ENCODE measurements at regions not wholly inside any gene's neighbourhood (a gene's known extent, or its start where the extent isn't known, plus 50 kb on each side); places are given as distances from the start of the nearest gene placed in this dataset.
"Not testable (repeated sequence)": the region's sequence is repeated elsewhere in the genome, so short reads cannot be mapped to it uniquely, and the experiment has no call there.

DNA sequence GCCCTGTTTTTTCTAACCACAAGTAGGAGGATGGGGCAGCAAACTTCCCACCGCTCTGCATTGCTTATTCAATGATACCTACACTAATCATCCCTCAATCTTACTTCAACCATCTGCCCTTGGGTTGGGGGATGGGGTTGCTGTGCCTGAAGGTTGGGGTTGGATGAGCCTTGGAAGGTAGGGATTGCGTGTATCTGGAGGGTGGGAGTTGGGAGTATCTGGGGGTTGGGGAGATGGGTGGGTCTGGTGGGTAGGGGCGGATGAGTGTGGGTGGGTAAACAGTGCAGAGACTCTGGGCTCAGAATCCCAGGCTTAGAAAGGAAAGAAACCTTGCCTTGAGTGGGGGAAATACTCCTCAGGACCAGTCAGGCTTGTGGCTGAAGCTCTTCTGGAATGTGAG, 467.4 kb downstream of the DIRAS2 start:
- no peaks in the 10 kb centered on the region for H3K36me3 Mint-ChIP-seq
- H3K4me1 Mint-ChIP-seq, result no peaks in the 10 kb centered on the region
- no peak overlapping the region for H3K4me3 Mint-ChIP-seq

DNA sequence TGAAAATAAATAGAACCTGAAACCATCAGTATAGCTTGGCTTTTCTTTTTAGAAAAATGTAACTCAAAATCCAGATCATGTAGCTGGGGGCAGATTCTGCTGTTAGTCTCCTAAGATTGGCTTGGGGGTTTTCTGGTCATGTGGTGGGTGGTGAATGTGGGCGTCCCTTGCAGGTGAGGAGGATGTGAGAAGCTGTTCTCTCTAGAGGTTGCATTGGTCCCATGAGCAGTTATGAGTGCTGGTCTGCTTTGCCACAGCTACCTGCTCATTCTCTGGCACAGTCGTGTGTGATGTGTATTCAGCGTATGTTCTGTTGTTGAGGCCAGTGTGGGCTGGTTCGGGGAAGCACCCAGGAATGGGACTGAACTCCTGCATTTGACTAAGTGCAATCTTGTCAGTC, 466.8 kb downstream of the DIRAS2 start:
- no peak for DNase-seq
- Mint-ChIP-seq H3K4me1 (no peaks in the 10 kb centered on the region), H3K36me3 (no peaks in the 10 kb centered on the region), H3K27ac (no peak overlapping the region), H3K9me3 (peaks cover 0 to 1% (median 0%) of the 10 kb centered on the region in 6 donors), H3K27me3 (ENCODE audit: low read depth in 3 of 3) (peaks cover 2 to 5% (median 5%) of the 10 kb centered on the region in 3 donors), H3K4me3 (no peak overlapping the region)

More for the DNA sequence above, 467.4 kb downstream of the DIRAS2 start:
- Mint-ChIP-seq H3K9me3 (peaks cover 0 to 3% (median 0%) of the 10 kb centered on the region in 6 donors), H3K27me3 (ENCODE audit: low read depth in 3 of 3) (peaks cover under 1 to 5% (median 5%) of the 10 kb centered on the region in 3 donors), H3K27ac (no peak overlapping the region)
- DNase-seq, result no peak

DNA sequence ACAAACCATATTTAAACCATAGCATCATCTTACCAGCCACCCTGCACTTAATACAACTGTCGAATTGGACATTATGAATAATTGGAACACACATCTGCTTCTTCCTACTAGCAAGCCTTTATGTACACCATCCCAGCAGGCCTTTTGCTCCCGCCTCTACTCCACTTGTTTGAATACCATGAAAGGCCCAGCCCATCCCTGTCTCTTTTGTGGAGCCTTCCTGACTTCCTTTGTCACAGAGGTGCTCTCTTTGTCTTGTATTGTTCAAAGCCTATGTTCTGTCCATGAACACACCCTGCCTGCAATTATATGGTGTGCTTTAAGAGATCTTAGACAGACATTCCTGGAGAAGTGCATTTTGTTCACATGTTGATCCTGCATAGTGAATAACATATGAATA, 465.7 kb downstream of the DIRAS2 start:
- no peak overlapping the region for H3K27ac Mint-ChIP-seq

DNA sequence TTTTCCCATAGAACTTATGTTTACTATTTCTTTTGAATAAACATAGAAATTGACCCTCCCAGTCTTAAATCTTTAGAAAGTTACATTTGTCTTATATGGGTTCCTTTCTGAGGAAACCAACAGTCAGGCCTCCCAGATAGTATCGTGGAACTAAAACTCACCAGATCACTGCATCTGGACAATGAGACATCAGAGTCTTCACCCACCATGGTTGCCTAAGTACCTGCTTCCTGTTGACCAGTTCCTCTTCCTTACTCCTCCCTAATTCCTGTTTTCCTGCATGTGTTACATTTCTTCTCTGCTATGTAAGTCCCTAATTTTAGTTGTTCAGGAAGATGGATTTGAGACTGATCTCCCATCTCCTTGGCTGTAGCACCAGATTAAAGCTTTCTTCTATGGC, 462.2 kb downstream of the DIRAS2 start:
- H3K4me1 Mint-ChIP-seq, result no peaks in the 10 kb centered on the region
- no peak overlapping the region for H3K4me3 Mint-ChIP-seq
- H3K27me3 Mint-ChIP-seq (ENCODE audit: low read depth in 3 of 3), result peaks cover 2 to 6% (median 5%) of the 10 kb centered on the region in 3 donors
- H3K9me3 Mint-ChIP-seq, result no peaks in the 10 kb centered on the region
- DNase-seq, result no peak
- no peaks in the 10 kb centered on the region for H3K36me3 Mint-ChIP-seq
- H3K27ac Mint-ChIP-seq, result no peak overlapping the region

More for the DNA sequence above, 465.7 kb downstream of the DIRAS2 start:
- Mint-ChIP-seq H3K9me3 (no peaks in the 10 kb centered on the region), H3K4me3 (no peak overlapping the region), H3K27me3 (ENCODE audit: low read depth in 3 of 3) (peaks cover 2 to 5% (median 3%) of the 10 kb centered on the region in 3 donors), H3K4me1 (no peaks in the 10 kb centered on the region), H3K36me3 (no peaks in the 10 kb centered on the region)
- DNase-seq, result no peak

DNA sequence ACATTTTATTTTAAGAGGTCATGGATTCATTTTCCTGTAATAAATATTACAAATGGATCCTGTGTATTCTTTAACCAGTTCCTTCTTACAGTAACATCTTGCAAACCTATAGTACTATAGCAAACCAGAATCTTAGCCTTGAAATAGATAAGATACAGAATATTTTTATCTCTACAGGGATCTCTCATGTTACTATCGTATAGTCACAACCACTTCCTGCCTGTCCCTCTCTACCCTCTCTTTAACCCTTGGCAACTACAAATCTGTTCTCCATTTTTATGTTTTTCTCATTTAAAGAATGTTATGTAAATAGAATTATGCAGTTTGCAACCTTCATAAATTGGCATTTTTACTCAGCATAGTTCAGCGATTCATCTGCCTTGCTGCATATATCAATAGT, 454.0 kb downstream of the DIRAS2 start:
- Mint-ChIP-seq H3K9me3 (peaks cover 0 to 2% (median 0%) of the 10 kb centered on the region in 6 donors), H3K4me3 (no peak overlapping the region), H3K27ac (no peak overlapping the region), H3K36me3 (no peaks in the 10 kb centered on the region), H3K4me1 (peaks cover 0 to 7% of the 10 kb centered on the region in 2 donors), H3K27me3 (ENCODE audit: low read depth in 3 of 3) (no peaks in the 10 kb centered on the region)
- no peak for DNase-seq

DNA sequence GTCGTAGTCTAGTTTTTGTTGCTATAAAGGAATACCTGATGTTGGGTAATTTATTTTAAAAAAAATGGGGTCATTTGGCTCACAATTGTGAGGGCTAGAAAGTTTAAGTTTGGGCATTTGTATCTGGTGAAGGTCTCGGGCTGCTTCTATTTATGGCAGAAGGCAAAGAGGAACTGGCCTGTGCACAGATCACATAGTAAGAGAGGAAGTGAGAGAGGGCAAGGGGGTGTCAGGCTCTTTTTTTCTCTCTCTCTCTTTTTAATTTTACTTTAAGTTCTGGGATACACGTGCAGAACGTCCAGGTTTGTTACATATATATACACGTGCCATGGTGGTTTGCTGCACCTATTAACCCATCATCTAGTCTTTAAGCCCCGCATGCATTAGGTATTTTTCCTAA, 453.3 kb downstream of the DIRAS2 start:
- no peak for DNase-seq
- Mint-ChIP-seq H3K4me1 (peaks cover 0 to 7% of the 10 kb centered on the region in 2 donors), H3K27me3 (ENCODE audit: low read depth in 3 of 3) (peaks cover 0 to 2% (median 0%) of the 10 kb centered on the region in 3 donors), H3K4me3 (no peak overlapping the region), H3K36me3 (no peaks in the 10 kb centered on the region), H3K9me3 (peaks cover 0 to 2% (median 0%) of the 10 kb centered on the region in 6 donors), H3K27ac (no peak overlapping the region)

DNA sequence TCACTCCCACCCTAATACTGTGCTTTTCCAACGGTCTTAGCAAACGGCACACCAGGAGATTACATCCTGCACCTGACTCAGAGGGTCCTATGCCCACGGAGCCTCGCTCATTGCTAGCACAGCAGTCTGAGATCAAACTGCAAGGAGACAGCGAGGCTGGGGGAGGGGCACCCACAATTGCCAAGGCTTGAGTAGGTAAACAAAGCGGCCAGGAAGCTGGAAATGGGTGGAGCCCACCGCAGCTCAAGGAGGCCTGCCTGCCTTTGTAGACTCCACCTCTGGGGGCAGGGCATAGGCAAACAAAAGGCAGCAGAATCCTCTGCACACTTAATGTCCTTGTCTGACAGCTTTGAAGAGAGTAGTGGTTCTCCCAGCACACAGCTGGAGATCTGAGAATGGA, 450.2 kb downstream of the DIRAS2 start:
- not testable (repeated sequence) for DNase-seq; H3K27ac Mint-ChIP-seq; H3K27me3 Mint-ChIP-seq (ENCODE audit: low read depth in 3 of 3); H3K9me3 Mint-ChIP-seq; H3K4me1 Mint-ChIP-seq; H3K4me3 Mint-ChIP-seq; H3K36me3 Mint-ChIP-seq

DNA sequence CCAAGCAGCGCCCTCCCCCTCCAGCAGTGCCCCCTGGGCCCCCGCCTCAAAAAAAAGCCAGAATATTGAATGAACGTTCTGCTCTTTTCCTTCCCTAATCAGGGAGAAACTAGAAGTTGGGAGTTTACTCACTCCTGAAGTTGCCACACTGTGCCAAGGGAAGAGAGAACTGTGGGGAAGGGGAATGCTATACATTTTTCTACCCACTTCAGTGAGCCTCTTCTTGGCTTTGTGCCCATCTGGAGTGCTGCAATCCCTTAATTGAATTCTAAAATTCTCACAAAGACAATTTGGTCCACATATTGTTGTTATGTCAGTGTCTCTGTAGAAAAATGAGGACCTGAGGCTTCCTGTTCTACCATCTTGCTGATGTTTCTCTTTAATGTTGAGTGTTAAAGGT, 443.7 kb downstream of the DIRAS2 start:
- no peak overlapping the region for H3K27ac Mint-ChIP-seq
- H3K9me3 Mint-ChIP-seq, result peaks cover 0 to 6% (median 5%) of the 10 kb centered on the region in 6 donors
- peaks cover 3 to 7% (median 4%) of the 10 kb centered on the region in 3 donors for H3K27me3 Mint-ChIP-seq (ENCODE audit: low read depth in 3 of 3)
- DNase-seq, result no peak
- no peak overlapping the region for H3K4me3 Mint-ChIP-seq
- H3K4me1 Mint-ChIP-seq, result no peaks in the 10 kb centered on the region
- H3K36me3 Mint-ChIP-seq, result no peaks in the 10 kb centered on the region

DNA sequence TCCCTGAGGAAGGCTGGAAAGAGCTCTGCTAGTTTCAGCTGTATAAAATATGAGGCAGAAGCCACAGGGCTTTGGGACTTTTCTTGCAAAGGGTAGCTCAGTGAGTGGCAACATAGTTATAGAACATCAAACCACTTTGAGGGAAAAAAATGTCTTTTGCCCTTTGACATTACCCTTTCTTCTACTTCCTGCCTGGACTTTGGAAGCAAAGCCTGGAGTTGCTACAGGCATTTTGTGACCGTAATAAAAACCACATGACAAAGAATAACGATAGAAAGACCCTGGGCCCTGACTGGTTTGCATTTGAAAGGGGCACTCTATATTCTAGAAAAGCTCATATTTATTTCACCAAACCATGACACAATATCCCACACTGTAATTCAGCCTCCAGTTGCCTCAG, 440.9 kb downstream of the DIRAS2 start:
- no peaks in the 10 kb centered on the region for H3K4me1 Mint-ChIP-seq
- no peaks in the 10 kb centered on the region for H3K36me3 Mint-ChIP-seq
- peaks cover 3 to 10% (median 5%) of the 10 kb centered on the region in 3 donors for H3K27me3 Mint-ChIP-seq (ENCODE audit: low read depth in 3 of 3)
- H3K9me3 Mint-ChIP-seq, result peaks cover 0 to 6% (median 5%) of the 10 kb centered on the region in 6 donors
- no peak overlapping the region for H3K4me3 Mint-ChIP-seq
- no peak for DNase-seq
- H3K27ac Mint-ChIP-seq, result no peak overlapping the region

DNA sequence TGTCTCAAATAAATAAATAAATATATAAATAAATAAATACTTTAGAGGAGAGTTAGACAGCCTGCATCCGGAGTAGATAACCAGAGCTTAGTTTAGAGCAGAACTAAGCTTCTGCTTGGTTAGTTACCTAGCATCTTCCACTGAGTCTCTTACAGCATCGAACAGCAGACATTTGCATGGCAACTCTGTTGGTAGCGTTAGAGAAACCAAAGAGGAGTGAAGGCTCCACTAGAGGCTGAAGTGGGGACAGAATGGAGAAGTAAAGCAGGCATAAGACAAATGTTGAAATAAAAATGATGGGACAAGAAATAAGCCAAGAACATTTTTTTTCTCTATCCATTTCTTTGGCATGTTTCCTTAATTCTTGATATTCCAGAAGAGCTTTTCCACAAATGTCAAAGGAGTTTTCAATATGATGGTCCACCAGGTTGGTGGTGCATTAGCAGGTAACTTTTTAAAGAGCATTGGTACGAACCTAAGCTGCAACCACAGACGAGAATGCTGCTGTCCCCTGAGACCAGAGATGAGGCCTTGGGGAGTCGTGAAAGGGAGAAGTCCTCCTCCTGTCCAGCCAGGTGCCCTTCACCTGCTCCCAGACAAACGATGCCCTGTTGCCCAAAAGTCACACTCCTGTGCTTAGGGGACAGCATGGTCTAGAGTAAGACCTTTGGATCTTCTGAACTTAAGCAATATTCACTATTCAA, 438.3 kb downstream of the DIRAS2 start:
- Mint-ChIP-seq H3K27me3 (ENCODE audit: low read depth in 3 of 3) (peaks cover 3 to 14% (median 7%) of the 10 kb centered on the region in 3 donors), H3K27ac (no peak overlapping the region), H3K4me1 (no peaks in the 10 kb centered on the region), H3K4me3 (no peak overlapping the region), H3K9me3 (no peaks in the 10 kb centered on the region), H3K36me3 (no peaks in the 10 kb centered on the region)
- no peak for DNase-seq

DNA sequence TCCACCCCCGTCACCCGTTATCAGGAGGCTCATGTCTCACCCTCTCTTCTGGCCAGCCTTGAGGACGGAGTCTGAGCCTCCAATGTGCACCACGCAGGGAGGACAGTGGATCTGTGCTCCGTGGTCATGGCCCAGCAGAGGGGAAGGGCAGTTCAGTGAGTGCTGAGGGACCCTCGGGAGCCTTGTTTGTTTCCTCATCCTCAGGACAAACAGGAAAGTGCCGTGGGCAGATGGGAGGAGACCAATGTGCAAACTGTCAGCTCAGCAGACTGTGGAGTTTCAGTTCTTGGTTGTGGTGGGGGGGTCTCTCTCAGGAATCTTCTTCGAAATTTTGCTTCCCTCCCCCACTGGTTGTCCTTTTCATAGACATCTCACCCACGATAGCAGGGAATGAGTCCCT, 429.6 kb downstream of the DIRAS2 start:
- H3K27me3 Mint-ChIP-seq (ENCODE audit: low read depth in 3 of 3); H3K27ac Mint-ChIP-seq; H3K4me1 Mint-ChIP-seq; H3K4me3 Mint-ChIP-seq; H3K36me3 Mint-ChIP-seq; DNase-seq; H3K9me3 Mint-ChIP-seq: not testable (repeated sequence)

DNA sequence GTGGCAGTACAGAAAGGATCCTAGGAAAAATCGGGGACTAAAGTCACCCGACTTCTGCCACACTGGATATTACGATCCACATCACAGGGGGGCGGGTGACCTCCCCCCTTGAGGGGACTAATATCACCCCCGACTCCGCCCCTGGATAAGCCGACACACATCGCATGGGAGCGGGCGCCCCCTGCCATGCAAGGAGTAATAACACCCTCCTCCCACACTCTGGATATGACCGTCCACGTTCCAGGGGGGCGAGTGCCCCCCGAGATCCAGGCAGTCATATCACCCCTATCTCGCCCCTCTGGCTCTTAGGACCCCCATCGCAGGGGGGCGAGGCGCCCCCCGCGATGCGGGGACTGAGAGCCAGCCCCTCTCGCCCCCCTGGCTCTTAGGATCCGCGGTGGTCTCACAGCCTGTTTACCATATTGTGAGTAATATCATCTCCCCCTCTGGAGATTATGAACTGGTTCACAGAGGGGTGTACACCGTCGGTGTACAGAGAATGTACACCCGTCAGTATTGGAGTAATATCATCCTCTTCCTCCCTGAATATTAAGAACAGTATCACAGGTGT, 423.0 kb downstream of the DIRAS2 start:
- Mint-ChIP-seq H3K27ac (no peak overlapping the region), H3K36me3 (no peaks in the 10 kb centered on the region), H3K27me3 (ENCODE audit: low read depth in 3 of 3) (peaks cover 0 to 7% (median 6%) of the 10 kb centered on the region in 3 donors), H3K4me1 (no peaks in the 10 kb centered on the region), H3K4me3 (no peak overlapping the region), H3K9me3 (no peaks in the 10 kb centered on the region)
- no peak for DNase-seq

DNA sequence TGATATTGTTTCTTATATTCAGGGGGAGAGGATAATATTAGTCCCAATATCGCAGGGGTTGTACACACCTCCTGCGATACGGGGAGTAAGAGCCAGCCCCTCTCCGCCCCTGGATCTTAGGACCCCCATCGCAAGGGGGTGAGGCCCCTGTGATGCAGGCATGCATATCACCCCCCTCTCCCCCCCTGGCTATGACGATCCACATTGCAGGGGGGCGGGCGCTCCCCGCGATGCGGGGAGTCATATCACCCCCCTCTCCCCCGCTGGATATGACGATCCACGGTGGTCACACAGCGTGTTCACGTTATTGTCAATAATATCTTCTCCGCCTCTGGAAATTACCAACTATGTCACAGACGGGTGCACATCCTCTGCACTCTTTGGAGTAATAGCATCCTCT, 420.7 kb downstream of the DIRAS2 start:
- not testable (repeated sequence) for H3K27ac Mint-ChIP-seq; H3K4me1 Mint-ChIP-seq; H3K9me3 Mint-ChIP-seq; H3K4me3 Mint-ChIP-seq; H3K27me3 Mint-ChIP-seq (ENCODE audit: low read depth in 3 of 3); DNase-seq; H3K36me3 Mint-ChIP-seq

DNA sequence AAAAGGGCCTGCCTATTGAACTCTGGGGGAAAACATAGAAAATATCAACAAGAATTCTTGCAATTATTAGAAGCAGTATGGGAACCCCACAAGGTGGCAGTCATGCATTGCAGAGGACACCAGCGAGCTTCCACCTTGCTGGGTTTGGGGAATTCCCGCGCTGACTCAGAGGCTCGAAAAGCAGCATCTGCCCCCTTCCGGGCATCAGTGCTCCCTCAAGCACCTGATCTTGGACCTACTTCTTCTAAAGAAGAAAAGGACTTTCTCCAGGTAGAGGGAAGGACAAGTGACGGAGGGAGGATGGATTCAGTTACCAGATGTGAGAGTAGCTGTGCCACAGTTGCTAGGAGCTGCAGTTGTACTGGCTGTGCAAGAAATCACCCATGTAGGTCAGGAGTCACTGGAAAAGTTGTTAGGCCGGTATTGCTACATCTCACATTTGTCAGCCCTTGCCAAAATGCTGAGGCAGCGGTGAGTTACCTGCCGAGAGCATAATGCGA, 415.7 kb downstream of the DIRAS2 start:
- H3K36me3 Mint-ChIP-seq; H3K27me3 Mint-ChIP-seq (ENCODE audit: low read depth in 3 of 3); H3K4me3 Mint-ChIP-seq; H3K4me1 Mint-ChIP-seq; H3K27ac Mint-ChIP-seq; H3K9me3 Mint-ChIP-seq: not testable (repeated sequence)
- DNase-seq, result peak in 1 of 3 donors; percentile 9

DNA sequence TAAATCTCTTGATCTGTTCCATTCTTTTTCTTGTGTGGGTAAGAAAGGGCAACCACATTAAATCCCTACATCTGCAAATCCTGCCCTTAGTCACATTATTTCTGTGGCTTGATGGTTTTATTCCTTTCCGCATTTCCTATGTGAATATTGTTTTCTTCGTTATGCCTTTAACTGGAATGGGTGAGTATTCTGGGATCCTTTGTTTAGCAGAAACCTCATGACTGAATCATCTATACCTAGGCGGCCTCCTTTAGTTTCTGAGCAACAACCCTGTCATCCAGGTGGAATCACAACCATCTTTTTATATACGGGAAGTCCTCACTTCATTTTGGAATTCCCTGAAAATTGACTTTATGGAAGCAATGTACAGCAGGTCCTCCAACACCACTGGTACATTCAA, 409.5 kb downstream of the DIRAS2 start:
- not testable (repeated sequence) for H3K27ac Mint-ChIP-seq; H3K27me3 Mint-ChIP-seq (ENCODE audit: low read depth in 3 of 3); DNase-seq; H3K4me1 Mint-ChIP-seq; H3K9me3 Mint-ChIP-seq; H3K4me3 Mint-ChIP-seq; H3K36me3 Mint-ChIP-seq
